GM12873 (cell line): ENCODE measurements at regions not wholly inside any gene's neighbourhood (a gene's known extent, or its start where the extent isn't known, plus 50 kb on each side); places are given as distances from the start of the nearest gene placed in this dataset.

ENCODE experiments used
- CTCF ChIP-seq: IDR thresholded peaks from 2 replicates; pipeline ENCODE4 v1.5.1; 2012; ENCODE audit warnings: low read depth, mild to moderate bottlenecking, moderate library complexity, low read length, control low read depth; ENCODE audit not compliant: insufficient read depth; ENCODE audit errors: missing control alignments

GRCh38 chr5:50967009-50967562, 300.6 kb downstream of the PARP8 start:
- no peak for TF ChIP-seq CTCF

- no peak for TF ChIP-seq CTCF
Measured at GRCh38 chr5:50967563-50968355, 301.3 kb downstream of the PARP8 start.

- TF ChIP-seq CTCF, result no peak
Measured at GRCh38 chr5:50968356-50969149, 302.1 kb downstream of the PARP8 start.

GRCh38 chr5:50969151-50970031, 303.0 kb downstream of the PARP8 start:
- no peak for TF ChIP-seq CTCF

GRCh38 chr5:50975840-50976239, 309.4 kb downstream of the PARP8 start:
- no peak for TF ChIP-seq CTCF

- TF ChIP-seq CTCF, result no peak
Measured at GRCh38 chr5:50978924-50979323, 312.5 kb downstream of the PARP8 start.
